HepG2 (cell line): ENCODE measurements at regions not wholly inside any gene's neighbourhood (a gene's known extent, or its start where the extent isn't known, plus 50 kb on each side); places are given as distances from the start of the nearest gene placed in this dataset.
A peak's percentile ranks its signal among the peaks of the same experiment; 100 is the strongest.

ENCODE experiments used
- ARNTL ChIP-seq: sonication (generic); formaldehyde crosslinking; IDR thresholded peaks from 2 replicates; pipeline ENCODE4 v1.4.0; 2020; ENCODE audit warnings: mild to moderate bottlenecking, missing genetic modification reagents
- CEBPB ChIP-seq: IDR thresholded peaks from 2 replicates; pipeline ENCODE4 v1.6.1; 2011; ENCODE audit warnings: low read depth, low read length, improper control_type of control experiment, borderline replicate concordance
- DMAP1 ChIP-seq: IDR thresholded peaks from 2 replicates; pipeline ENCODE4 v1.6.1; 2016
- MEF2D ChIP-seq: sonication (generic); formaldehyde crosslinking; IDR thresholded peaks from 2 replicates; pipeline ENCODE4 v1.5.1; 2020; ENCODE audit warnings: mild to moderate bottlenecking, missing genetic modification reagents
- NR2C2 ChIP-seq: sonication (generic); formaldehyde crosslinking; IDR thresholded peaks from 2 replicates; pipeline ENCODE4 v1.4.0; 2020; ENCODE audit warnings: missing genetic modification reagents, mild to moderate bottlenecking, moderate library complexity, borderline replicate concordance
- TBX2 ChIP-seq: sonication (generic); formaldehyde crosslinking; IDR thresholded peaks from 2 replicates; pipeline ENCODE4 v1.5.0; 2020; ENCODE audit warnings: missing genetic modification reagents, mild to moderate bottlenecking, borderline replicate concordance
- XRCC5 ChIP-seq: fragments of 200-400 bp; formaldehyde crosslinking; optimal IDR thresholded peaks from 2 replicates; pipeline ENCODE3; 2017; ENCODE audit warnings: mild to moderate bottlenecking, low read length
- ZNF451 ChIP-seq: sonication (generic); formaldehyde crosslinking; IDR thresholded peaks from 2 replicates; pipeline ENCODE4 v1.5.0; 2020; ENCODE audit warnings: mild to moderate bottlenecking, missing genetic modification reagents
- ZNF510 ChIP-seq: sonication (generic); formaldehyde crosslinking; IDR thresholded peaks from 2 replicates; pipeline ENCODE4 v1.4.0; 2020; ENCODE audit warnings: low read depth, mild to moderate bottlenecking, missing genetic modification reagents
- ZNF570 ChIP-seq: sonication (generic); formaldehyde crosslinking; IDR thresholded peaks from 2 replicates; pipeline ENCODE4 v1.4.0; 2020; ENCODE audit warnings: mild to moderate bottlenecking, missing genetic modification reagents, borderline replicate concordance
- TF ChIP-seq, protein P1 (sequence below): sonication (generic); formaldehyde crosslinking; IDR thresholded peaks from 2 replicates; pipeline ENCODE4 v1.5.1; 2020; ENCODE audit warnings: mild to moderate bottlenecking, missing genetic modification reagents, borderline replicate concordance
- TF ChIP-seq, protein P2 (sequence below): sonication (generic); formaldehyde crosslinking; IDR thresholded peaks from 2 replicates; pipeline ENCODE4 v1.5.0; 2020; ENCODE audit warnings: missing genetic modification reagents
- TF ChIP-seq, protein P3 (sequence below): sonication (generic); formaldehyde crosslinking; IDR thresholded peaks from 2 replicates; pipeline ENCODE4 v1.4.0; 2020; ENCODE audit warnings: missing genetic modification reagents
- TF ChIP-seq, protein P4 (sequence below): sonication (generic); formaldehyde crosslinking; IDR thresholded peaks from 2 replicates; pipeline ENCODE4 v1.8.0; 2022; ENCODE audit warnings: mild to moderate bottlenecking, missing genetic modification reagents
- TF ChIP-seq, protein P5 (sequence below): sonication (generic); formaldehyde crosslinking; IDR thresholded peaks from 2 replicates; pipeline ENCODE4 v1.9.0; 2021; ENCODE audit warnings: missing genetic modification reagents, borderline replicate concordance

DNA sequence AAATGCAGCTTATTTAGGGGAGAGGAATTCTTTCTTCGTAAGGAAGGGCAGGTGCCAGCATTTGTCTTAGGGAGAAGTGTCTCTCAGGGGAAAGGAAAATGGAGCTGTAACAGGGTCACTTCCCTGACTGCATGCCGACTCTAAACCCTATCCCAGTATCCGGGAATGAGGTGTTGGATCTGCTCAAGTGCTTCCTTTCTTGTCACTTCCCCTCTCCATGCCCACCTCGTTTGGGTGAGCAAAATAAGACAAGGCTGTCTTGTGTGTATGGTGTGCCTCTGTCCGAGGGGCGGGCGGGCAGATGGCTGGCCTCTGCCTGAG is 230.1 kb upstream of the TPM1 start (continued):
- TF ChIP-seq, protein P1, sequence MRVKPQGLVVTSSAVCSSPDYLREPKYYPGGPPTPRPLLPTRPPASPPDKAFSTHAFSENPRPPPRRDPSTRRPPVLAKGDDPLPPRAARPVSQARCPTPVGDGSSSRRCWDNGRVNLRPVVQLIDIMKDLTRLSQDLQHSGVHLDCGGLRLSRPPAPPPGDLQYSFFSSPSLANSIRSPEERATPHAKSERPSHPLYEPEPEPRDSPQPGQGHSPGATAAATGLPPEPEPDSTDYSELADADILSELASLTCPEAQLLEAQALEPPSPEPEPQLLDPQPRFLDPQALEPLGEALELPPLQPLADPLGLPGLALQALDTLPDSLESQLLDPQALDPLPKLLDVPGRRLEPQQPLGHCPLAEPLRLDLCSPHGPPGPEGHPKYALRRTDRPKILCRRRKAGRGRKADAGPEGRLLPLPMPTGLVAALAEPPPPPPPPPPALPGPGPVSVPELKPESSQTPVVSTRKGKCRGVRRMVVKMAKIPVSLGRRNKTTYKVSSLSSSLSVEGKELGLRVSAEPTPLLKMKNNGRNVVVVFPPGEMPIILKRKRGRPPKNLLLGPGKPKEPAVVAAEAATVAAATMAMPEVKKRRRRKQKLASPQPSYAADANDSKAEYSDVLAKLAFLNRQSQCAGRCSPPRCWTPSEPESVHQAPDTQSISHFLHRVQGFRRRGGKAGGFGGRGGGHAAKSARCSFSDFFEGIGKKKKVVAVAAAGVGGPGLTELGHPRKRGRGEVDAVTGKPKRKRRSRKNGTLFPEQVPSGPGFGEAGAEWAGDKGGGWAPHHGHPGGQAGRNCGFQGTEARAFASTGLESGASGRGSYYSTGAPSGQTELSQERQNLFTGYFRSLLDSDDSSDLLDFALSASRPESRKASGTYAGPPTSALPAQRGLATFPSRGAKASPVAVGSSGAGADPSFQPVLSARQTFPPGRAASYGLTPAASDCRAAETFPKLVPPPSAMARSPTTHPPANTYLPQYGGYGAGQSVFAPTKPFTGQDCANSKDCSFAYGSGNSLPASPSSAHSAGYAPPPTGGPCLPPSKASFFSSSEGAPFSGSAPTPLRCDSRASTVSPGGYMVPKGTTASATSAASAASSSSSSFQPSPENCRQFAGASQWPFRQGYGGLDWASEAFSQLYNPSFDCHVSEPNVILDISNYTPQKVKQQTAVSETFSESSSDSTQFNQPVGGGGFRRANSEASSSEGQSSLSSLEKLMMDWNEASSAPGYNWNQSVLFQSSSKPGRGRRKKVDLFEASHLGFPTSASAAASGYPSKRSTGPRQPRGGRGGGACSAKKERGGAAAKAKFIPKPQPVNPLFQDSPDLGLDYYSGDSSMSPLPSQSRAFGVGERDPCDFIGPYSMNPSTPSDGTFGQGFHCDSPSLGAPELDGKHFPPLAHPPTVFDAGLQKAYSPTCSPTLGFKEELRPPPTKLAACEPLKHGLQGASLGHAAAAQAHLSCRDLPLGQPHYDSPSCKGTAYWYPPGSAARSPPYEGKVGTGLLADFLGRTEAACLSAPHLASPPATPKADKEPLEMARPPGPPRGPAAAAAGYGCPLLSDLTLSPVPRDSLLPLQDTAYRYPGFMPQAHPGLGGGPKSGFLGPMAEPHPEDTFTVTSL (CRISPR knock-in tag), result 0 out of 2 replicates have a peak, but pooled peaks have one; percentile 4
- TF ChIP-seq ZNF570 (CRISPR knock-in tag) (0 out of 2 replicates have a peak, but pooled peaks have one; percentile 1), CEBPB (no peak), TBX2 (0 out of 2 replicates have a peak, but pooled peaks have one; percentile 54), ZNF451 (CRISPR knock-in tag) (0 out of 2 replicates have a peak, but pooled peaks have one; percentile 27), ARNTL (CRISPR knock-in tag) (peak; percentile 16; the same call in 1 of the 2 replicates), ZNF510 (CRISPR knock-in tag) (no peak), DMAP1 (CRISPR knock-in tag) (peak; percentile 39), NR2C2 (CRISPR knock-in tag) (0 out of 2 replicates have a peak, but pooled peaks have one; percentile 8), XRCC5 (peak; percentile 31), MEF2D (CRISPR knock-in tag) (peak; percentile 6; the same call in 1 of the 2 replicates)
- TF ChIP-seq, protein P2, sequence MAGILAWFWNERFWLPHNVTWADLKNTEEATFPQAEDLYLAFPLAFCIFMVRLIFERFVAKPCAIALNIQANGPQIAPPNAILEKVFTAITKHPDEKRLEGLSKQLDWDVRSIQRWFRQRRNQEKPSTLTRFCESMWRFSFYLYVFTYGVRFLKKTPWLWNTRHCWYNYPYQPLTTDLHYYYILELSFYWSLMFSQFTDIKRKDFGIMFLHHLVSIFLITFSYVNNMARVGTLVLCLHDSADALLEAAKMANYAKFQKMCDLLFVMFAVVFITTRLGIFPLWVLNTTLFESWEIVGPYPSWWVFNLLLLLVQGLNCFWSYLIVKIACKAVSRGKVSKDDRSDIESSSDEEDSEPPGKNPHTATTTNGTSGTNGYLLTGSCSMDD (CRISPR knock-in tag), result no peak
- TF ChIP-seq, protein P3, sequence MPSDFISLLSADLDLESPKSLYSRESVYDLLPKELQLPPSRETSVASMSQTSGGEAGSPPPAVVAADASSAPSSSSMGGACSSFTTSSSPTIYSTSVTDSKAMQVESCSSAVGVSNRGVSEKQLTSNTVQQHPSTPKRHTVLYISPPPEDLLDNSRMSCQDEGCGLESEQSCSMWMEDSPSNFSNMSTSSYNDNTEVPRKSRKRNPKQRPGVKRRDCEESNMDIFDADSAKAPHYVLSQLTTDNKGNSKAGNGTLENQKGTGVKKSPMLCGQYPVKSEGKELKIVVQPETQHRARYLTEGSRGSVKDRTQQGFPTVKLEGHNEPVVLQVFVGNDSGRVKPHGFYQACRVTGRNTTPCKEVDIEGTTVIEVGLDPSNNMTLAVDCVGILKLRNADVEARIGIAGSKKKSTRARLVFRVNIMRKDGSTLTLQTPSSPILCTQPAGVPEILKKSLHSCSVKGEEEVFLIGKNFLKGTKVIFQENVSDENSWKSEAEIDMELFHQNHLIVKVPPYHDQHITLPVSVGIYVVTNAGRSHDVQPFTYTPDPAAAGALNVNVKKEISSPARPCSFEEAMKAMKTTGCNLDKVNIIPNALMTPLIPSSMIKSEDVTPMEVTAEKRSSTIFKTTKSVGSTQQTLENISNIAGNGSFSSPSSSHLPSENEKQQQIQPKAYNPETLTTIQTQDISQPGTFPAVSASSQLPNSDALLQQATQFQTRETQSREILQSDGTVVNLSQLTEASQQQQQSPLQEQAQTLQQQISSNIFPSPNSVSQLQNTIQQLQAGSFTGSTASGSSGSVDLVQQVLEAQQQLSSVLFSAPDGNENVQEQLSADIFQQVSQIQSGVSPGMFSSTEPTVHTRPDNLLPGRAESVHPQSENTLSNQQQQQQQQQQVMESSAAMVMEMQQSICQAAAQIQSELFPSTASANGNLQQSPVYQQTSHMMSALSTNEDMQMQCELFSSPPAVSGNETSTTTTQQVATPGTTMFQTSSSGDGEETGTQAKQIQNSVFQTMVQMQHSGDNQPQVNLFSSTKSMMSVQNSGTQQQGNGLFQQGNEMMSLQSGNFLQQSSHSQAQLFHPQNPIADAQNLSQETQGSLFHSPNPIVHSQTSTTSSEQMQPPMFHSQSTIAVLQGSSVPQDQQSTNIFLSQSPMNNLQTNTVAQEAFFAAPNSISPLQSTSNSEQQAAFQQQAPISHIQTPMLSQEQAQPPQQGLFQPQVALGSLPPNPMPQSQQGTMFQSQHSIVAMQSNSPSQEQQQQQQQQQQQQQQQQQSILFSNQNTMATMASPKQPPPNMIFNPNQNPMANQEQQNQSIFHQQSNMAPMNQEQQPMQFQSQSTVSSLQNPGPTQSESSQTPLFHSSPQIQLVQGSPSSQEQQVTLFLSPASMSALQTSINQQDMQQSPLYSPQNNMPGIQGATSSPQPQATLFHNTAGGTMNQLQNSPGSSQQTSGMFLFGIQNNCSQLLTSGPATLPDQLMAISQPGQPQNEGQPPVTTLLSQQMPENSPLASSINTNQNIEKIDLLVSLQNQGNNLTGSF (CRISPR knock-in tag), result no peak
- TF ChIP-seq, protein P4, sequence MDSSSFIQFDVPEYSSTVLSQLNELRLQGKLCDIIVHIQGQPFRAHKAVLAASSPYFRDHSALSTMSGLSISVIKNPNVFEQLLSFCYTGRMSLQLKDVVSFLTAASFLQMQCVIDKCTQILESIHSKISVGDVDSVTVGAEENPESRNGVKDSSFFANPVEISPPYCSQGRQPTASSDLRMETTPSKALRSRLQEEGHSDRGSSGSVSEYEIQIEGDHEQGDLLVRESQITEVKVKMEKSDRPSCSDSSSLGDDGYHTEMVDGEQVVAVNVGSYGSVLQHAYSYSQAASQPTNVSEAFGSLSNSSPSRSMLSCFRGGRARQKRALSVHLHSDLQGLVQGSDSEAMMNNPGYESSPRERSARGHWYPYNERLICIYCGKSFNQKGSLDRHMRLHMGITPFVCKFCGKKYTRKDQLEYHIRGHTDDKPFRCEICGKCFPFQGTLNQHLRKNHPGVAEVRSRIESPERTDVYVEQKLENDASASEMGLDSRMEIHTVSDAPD (CRISPR knock-in tag), result no peak
- TF ChIP-seq, protein P5, sequence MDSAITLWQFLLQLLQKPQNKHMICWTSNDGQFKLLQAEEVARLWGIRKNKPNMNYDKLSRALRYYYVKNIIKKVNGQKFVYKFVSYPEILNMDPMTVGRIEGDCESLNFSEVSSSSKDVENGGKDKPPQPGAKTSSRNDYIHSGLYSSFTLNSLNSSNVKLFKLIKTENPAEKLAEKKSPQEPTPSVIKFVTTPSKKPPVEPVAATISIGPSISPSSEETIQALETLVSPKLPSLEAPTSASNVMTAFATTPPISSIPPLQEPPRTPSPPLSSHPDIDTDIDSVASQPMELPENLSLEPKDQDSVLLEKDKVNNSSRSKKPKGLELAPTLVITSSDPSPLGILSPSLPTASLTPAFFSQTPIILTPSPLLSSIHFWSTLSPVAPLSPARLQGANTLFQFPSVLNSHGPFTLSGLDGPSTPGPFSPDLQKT (CRISPR knock-in tag), result no peak
